ENCODE measurements at regions not wholly inside any gene's neighbourhood (a gene's known extent, or its start where the extent isn't known, plus 50 kb on each side); places are given as distances from the start of the nearest gene placed in this dataset.

DNA sequence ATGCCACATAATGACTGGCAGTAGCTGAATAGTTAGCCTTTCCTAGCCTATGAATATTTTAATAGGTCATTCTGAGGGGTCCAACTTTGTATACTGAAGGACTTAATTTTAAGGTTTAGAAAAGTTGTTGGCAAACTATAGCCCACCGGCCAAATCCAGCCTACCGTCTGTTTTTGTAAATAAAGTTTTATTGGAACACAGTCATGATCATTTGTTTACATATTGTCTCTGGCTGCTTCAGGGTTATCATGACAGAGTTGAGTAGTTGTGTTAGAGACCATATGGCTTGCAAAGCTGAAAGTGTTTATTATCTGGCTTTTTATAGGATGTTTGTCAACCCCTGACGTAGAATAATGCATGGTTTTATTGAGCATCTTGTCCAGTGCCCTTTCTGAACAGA, 73.4 kb downstream of the NTMT2 start:
- Histone ChIP-seq H3K9me3 (no peaks in the 10 kb centered on the region), H3K36me3 (no peaks in the 10 kb centered on the region), H3K27ac (no peak overlapping the region), H3K4me3 (no peak overlapping the region), H3K4me1 (ENCODE audit: control insufficient read depth in 1 of 2, low read depth in 2 of 2) (peaks cover 18 to 41% of the 10 kb centered on the region in 2 donors), H3K27me3 (replicated peaks; ENCODE audit: insufficient read depth) (no peaks in the 10 kb centered on the region)
- ATAC-seq (ENCODE audit: insufficient number of reproducible peaks, low FRiP score, low read depth) (no peak), DNase-seq (ENCODE audit: low spot score) (no peak)
- TF ChIP-seq, protein P1, sequence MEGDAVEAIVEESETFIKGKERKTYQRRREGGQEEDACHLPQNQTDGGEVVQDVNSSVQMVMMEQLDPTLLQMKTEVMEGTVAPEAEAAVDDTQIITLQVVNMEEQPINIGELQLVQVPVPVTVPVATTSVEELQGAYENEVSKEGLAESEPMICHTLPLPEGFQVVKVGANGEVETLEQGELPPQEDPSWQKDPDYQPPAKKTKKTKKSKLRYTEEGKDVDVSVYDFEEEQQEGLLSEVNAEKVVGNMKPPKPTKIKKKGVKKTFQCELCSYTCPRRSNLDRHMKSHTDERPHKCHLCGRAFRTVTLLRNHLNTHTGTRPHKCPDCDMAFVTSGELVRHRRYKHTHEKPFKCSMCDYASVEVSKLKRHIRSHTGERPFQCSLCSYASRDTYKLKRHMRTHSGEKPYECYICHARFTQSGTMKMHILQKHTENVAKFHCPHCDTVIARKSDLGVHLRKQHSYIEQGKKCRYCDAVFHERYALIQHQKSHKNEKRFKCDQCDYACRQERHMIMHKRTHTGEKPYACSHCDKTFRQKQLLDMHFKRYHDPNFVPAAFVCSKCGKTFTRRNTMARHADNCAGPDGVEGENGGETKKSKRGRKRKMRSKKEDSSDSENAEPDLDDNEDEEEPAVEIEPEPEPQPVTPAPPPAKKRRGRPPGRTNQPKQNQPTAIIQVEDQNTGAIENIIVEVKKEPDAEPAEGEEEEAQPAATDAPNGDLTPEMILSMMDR (IDR thresholded peaks at IDR 0.05), result no peak

DNA sequence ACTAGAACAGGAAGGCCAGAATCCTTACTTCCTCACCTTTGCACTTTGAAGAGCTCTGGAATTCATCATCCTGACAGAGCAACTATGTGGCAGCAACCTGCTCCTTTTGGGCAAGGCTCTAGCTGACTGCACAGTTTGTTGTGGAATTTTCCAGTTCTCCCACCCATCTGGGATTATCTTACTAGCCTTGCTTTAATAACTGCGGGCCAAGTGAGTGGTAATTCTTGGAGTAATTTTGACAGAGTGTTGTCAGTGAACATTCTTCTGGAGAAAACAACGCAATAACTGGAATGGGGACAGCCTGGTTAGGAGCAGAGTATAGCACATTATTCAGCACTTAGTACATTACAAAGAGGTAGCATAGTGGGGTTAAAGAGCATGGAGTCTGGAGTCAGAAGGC, 75.3 kb downstream of the NTMT2 start:
- peaks cover 14 to 38% of the 10 kb centered on the region in 2 donors for H3K4me1 ChIP-seq (ENCODE audit: control insufficient read depth in 1 of 2, low read depth in 2 of 2)
- H3K27ac ChIP-seq, result peak overlapping the region in 1 of 2 donors; percentile 2
- no peaks in the 10 kb centered on the region for H3K27me3 ChIP-seq (replicated peaks; ENCODE audit: insufficient read depth)
- no peaks in the 10 kb centered on the region for H3K9me3 ChIP-seq
- H3K36me3 ChIP-seq, result no peaks in the 10 kb centered on the region
- DNase-seq (ENCODE audit: low spot score) (peak; percentile 28), ATAC-seq (ENCODE audit: insufficient number of reproducible peaks, low FRiP score, low read depth) (peak; percentile 14)
- TF ChIP-seq, protein P1 (IDR thresholded peaks at IDR 0.05), result no peak
- no peak overlapping the region for H3K4me3 ChIP-seq

DNA sequence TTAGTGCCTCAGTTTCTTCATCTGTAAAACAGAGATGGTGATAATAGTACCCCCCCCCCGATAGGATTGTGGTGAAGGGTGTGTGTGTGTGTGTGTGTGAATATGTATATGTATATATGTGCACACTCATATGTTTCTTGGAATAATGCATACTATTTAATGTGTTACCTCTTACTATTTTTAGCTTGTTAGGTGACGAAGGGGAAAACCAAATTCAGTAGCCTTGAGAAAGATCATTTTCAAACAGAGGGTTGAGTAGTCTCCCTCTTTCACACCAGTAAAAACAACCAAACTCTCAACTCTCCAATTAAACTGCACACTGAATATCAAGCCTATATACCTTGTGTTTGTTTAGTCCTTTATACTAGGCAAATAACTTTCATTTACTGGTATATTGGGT, 75.7 kb downstream of the NTMT2 start:
- TF ChIP-seq, protein P1 (IDR thresholded peaks at IDR 0.05), result no peak
- Histone ChIP-seq H3K27ac (peak overlapping the region in 1 of 2 donors; percentile 2), H3K9me3 (no peaks in the 10 kb centered on the region), H3K27me3 (replicated peaks; ENCODE audit: insufficient read depth) (no peaks in the 10 kb centered on the region), H3K36me3 (no peaks in the 10 kb centered on the region), H3K4me1 (ENCODE audit: control insufficient read depth in 1 of 2, low read depth in 2 of 2) (peaks cover 15 to 38% of the 10 kb centered on the region in 2 donors), H3K4me3 (no peak overlapping the region)
- ATAC-seq (ENCODE audit: insufficient number of reproducible peaks, low FRiP score, low read depth) (no peak), DNase-seq (ENCODE audit: low spot score) (no peak)

DNA sequence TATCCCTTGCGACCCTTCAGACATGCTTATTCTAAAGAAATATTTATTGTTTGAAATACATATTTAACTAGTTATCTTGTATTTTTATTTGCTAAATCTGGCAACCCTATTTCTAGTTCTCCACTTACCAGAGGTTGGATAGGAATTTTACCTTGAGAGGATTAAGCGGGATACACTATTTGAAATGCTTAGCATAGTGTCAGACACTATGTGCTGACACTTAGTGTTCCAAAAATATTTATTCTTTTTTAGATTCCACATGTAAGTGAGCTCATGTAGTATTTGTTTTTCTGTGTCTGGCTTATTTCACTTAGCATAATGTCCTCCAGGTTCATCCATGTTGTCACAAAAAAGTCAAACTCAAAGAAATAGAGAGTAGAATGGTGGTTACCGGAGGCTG, 78.7 kb downstream of the NTMT2 start:
- Histone ChIP-seq H3K36me3 (no peaks in the 10 kb centered on the region), H3K4me1 (ENCODE audit: control insufficient read depth in 1 of 2, low read depth in 2 of 2) (peaks cover 15 to 30% of the 10 kb centered on the region in 2 donors), H3K27ac (no peak overlapping the region), H3K9me3 (no peaks in the 10 kb centered on the region), H3K27me3 (replicated peaks; ENCODE audit: insufficient read depth) (no peaks in the 10 kb centered on the region), H3K4me3 (no peak overlapping the region)
- no peak for ATAC-seq (ENCODE audit: insufficient number of reproducible peaks, low FRiP score, low read depth)
- no peak for DNase-seq (ENCODE audit: low spot score)
- TF ChIP-seq, protein P1 (IDR thresholded peaks at IDR 0.05), result no peak

DNA sequence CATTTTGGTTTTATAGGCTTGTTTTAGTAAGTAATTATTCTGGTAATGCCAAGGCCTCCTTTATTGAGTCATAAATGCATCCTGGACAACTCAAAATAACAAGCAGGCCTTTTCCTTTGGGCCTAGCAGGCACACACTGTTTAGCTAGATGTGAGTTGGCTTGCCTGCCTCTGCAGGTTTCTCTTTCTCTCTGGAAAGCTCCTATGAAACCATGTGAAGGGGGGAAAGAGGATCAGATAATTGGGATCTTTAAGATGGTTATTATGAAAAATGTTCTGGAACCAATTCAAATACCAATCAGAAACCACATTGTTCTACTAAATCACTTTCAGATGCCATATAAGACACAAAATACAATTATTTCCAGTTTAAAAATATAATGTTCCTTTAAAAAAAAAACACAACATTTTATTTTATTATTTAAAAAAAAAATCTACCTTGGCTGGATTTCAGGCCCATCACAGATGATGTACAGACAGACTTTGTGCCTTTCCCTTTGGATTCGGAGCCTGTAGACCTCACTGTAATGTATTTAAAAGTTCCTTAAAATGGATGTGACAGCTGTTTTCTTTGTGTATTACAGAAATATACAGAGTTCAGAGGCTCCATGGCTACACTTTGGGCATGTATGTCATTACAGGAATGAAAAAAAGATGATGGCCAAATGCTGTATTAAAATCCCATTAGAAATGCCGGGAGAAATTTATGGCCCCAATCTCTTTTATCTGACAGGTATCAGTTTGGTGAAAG, 80.2 kb downstream of the NTMT2 start:
- no peaks in the 10 kb centered on the region for H3K9me3 ChIP-seq
- DNase-seq (ENCODE audit: low spot score) (no peak), ATAC-seq (ENCODE audit: insufficient number of reproducible peaks, low FRiP score, low read depth) (peak; percentile 75)
- H3K36me3 ChIP-seq, result no peaks in the 10 kb centered on the region
- H3K27me3 ChIP-seq (replicated peaks; ENCODE audit: insufficient read depth), result no peaks in the 10 kb centered on the region
- H3K4me1 ChIP-seq (ENCODE audit: control insufficient read depth in 1 of 2, low read depth in 2 of 2), result peaks cover 13 to 21% of the 10 kb centered on the region in 2 donors
- TF ChIP-seq, protein P1 (IDR thresholded peaks at IDR 0.05), result no peak
- H3K27ac ChIP-seq, result peak overlapping the region; percentile 34 to 61
- H3K4me3 ChIP-seq, result no peak overlapping the region
